OCI-LY1 (cell line): ENCODE measurements at regions not wholly inside any gene's neighbourhood (a gene's known extent, or its start where the extent isn't known, plus 50 kb on each side); places are given as distances from the start of the nearest gene placed in this dataset.

Experiments used
- EZH2 ChIP-seq: fragments of 200-600 bp; sonication (generic), shearing (Covaris generic); IDR thresholded peaks from 2 replicates; pipeline ENCODE4 v1.8.0; 2017; ENCODE audit warnings: borderline replicate concordance, mixed run types, mild to moderate bottlenecking, antibody characterized with exemption, low read length, moderate library complexity, mixed read lengths
- TF ChIP-seq, protein P1 (sequence below): fragments of 200-600 bp; sonication (generic), shearing (Covaris generic); IDR thresholded peaks from 2 replicates; pipeline ENCODE4 v1.5.1; 2017; ENCODE audit warnings: mild to moderate bottlenecking, antibody characterized with exemption, low read length, moderate library complexity, mixed read lengths

DNA sequence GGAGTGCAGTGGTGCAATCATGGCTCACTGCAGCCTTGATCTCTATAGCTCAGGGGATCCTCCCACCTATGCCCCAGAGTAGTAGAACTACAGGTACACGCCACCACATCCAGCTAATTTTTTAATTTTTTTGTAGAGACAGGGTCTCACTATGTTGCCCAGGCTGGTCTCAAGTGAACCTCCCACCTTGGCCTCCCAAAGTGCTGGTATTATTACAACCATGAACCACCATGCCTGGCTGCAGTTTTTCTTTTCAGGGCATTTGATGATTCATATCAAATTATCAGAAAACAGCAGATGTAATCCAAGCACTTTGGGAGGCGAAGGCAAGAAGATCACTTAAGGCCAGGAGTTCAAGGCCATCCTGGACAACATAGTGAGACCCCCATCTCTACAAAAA is 88.4 kb upstream of the JARID2 start:
- TF ChIP-seq, protein P1, sequence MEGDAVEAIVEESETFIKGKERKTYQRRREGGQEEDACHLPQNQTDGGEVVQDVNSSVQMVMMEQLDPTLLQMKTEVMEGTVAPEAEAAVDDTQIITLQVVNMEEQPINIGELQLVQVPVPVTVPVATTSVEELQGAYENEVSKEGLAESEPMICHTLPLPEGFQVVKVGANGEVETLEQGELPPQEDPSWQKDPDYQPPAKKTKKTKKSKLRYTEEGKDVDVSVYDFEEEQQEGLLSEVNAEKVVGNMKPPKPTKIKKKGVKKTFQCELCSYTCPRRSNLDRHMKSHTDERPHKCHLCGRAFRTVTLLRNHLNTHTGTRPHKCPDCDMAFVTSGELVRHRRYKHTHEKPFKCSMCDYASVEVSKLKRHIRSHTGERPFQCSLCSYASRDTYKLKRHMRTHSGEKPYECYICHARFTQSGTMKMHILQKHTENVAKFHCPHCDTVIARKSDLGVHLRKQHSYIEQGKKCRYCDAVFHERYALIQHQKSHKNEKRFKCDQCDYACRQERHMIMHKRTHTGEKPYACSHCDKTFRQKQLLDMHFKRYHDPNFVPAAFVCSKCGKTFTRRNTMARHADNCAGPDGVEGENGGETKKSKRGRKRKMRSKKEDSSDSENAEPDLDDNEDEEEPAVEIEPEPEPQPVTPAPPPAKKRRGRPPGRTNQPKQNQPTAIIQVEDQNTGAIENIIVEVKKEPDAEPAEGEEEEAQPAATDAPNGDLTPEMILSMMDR = no peak
- TF ChIP-seq EZH2 = no peak
